Ovary (tissue), 7 donors: ENCODE measurements at regions not wholly inside any gene's neighbourhood (a gene's known extent, or its start where the extent isn't known, plus 50 kb on each side); places are given as distances from the start of the nearest gene placed in this dataset.

Experiments
- DNase-seq, 5 donors: peaks; one replicate each; pipeline ENCODE4 v3.0.0-alpha.2; 2019 to 2020
- H3K27ac ChIP-seq, 2 donors: fragments of 200-600 bp; one replicate each; pipeline versions ENCODE4 v1.5.1 to v1.8.0; 2019 to 2022
- H3K27me3 ChIP-seq: fragments of 200-600 bp; one replicate; pipeline ENCODE4 v1.8.0; 2022
- H3K36me3 ChIP-seq: fragments of 200-600 bp; sonication (generic); one replicate; pipeline ENCODE4 v1.5.1; 2019
- H3K4me1 ChIP-seq: one replicate; pipeline ENCODE4 v1.8.1; 2013; ENCODE audit warnings: mild to moderate bottlenecking, moderate library complexity; ENCODE audit not compliant: insufficient read depth
- H3K4me3 ChIP-seq: fragments of 200-600 bp; sonication (generic); one replicate; pipeline ENCODE4 v1.5.1; 2017
- H3K9me3 ChIP-seq, 2 donors: fragments of 200-600 bp in 1 of 2; sonication (generic) in 1 of 2; one replicate each; pipeline versions ENCODE4 v1.5.1 to v1.8.1; 2013 to 2019; ENCODE audit warnings: mild to moderate bottlenecking in 1 of 2, moderate library complexity in 1 of 2
- EP300 ChIP-seq: sonication (generic); formaldehyde crosslinking; IDR thresholded peaks from one replicate; pipeline ENCODE4 v1.6.1; 2017; ENCODE audit warnings: antibody characterized with exemption
- POLR2A ChIP-seq: fragments of 450-650 bp; IDR thresholded peaks from one replicate; pipeline ENCODE4 v1.6.1; 2017; ENCODE audit warnings: antibody characterized with exemption, mild to moderate bottlenecking, moderate library complexity
- WGBS, 3 donors: extraction: QIAGEN DNeasy Blood & Tissue Kit in 1 of 3; methylation state at CpG; one replicate each; pipeline versions ENCODE4 v1.1.5 to v1.1.7; 2013 to 2017; 5-methylcytosine and 5-hydroxymethylcytosine counted together
- intact Hi-C, 4 donors: fragments of 100-400 bp; cut with DNase I; formaldehyde crosslinking; loops; one replicate each; pipeline versions ENCODE4 v1.11.0 to v1.15.1; 2022 to 2023
- TF ChIP-seq, protein P1 (sequence below), 3 donors: fragments of 450-650 bp in 2 of 3; fragments of 200-600 bp in 1 of 3; IDR thresholded peaks; one replicate each; pipeline versions ENCODE4 v1.5.1 to v1.8.0; 2016 to 2022; ENCODE audit warnings: antibody characterized with exemption in 3 of 3, mild to moderate bottlenecking in 1 of 3
- donor health status: DM: no; HTN: no; CAD: no; lungs with moderate emphysema.
- donor health status: DM: no; HTN: no; CAD: no.
- donor health status: Bipolar disorder and iron deficiency.
- donor health status: DM: no; HTN: no; CAD: no.
- donor health status: DM: yes; HTN: yes; CAD: no.

DNA sequence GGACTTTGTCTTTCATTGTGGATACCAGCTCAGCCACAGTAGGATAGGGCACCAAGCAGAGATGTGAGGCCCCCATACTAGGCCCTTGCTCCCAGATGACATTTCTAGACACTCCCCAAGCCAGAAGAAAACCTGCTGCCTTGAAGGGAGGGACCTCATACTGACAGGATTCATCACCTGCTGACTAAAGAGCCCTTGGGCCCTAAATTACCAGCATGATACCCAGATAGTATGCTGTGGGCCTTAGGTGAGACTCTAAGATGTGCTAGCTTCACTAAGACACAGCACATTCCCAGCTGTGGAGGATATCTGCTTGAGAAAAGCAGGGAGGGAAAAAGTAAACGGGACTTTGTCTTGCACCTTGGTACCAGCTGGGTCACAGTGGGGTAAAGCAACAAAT, 324.0 kb downstream of the TBL1XR1 start:
- DNase-seq: no peak
- WGBS, 3 donors: 86 to 100% (median 91%) methylated on average over 1 of the region's 1 CpG
- H3K4me1 ChIP-seq: no peaks in the 10 kb centered on the region
- H3K27me3 ChIP-seq: no peaks in the 10 kb centered on the region
- intact Hi-C loops: no loop called here
- H3K27ac ChIP-seq: no peak overlapping the region
- no peak overlapping the region for H3K4me3 ChIP-seq
- TF ChIP-seq POLR2A: no peak
- no peak for TF ChIP-seq EP300
- TF ChIP-seq, protein P1, sequence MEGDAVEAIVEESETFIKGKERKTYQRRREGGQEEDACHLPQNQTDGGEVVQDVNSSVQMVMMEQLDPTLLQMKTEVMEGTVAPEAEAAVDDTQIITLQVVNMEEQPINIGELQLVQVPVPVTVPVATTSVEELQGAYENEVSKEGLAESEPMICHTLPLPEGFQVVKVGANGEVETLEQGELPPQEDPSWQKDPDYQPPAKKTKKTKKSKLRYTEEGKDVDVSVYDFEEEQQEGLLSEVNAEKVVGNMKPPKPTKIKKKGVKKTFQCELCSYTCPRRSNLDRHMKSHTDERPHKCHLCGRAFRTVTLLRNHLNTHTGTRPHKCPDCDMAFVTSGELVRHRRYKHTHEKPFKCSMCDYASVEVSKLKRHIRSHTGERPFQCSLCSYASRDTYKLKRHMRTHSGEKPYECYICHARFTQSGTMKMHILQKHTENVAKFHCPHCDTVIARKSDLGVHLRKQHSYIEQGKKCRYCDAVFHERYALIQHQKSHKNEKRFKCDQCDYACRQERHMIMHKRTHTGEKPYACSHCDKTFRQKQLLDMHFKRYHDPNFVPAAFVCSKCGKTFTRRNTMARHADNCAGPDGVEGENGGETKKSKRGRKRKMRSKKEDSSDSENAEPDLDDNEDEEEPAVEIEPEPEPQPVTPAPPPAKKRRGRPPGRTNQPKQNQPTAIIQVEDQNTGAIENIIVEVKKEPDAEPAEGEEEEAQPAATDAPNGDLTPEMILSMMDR (IDR thresholded peaks at IDR 0.05): no peak
- no peaks in the 10 kb centered on the region for H3K9me3 ChIP-seq
- H3K36me3 ChIP-seq: no peaks in the 10 kb centered on the region

DNA sequence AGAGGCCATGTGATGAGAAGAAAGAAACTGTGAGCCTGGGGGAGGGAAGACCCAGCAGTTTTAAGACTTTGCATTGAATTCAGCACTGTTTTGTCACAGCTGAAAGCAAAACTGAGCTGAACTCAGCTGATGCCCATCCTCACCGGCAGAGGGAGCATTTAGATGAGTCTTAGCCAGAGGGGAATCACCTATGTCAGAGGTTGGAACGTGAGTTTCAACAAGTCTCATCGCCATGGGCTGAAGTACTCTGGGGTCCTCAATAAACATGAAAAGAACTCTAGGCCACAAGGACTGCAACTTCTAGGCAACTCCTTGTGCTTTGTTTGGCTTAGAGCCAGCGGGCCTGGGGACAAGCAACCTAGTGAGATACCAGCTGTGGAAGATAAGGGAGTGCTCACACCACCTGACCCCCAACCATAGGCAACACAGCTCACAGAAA, 324.5 kb downstream of the TBL1XR1 start:
- Histone ChIP-seq H3K4me3 (no peak overlapping the region), H3K4me1 (no peaks in the 10 kb centered on the region), H3K27ac (no peak overlapping the region), H3K36me3 (no peaks in the 10 kb centered on the region), H3K27me3 (no peaks in the 10 kb centered on the region), H3K9me3 (no peaks in the 10 kb centered on the region)
- intact Hi-C loops: no loop called here
- DNase-seq: peak in 4 of 5 donors; percentile 23 to 52 (median 39)
- WGBS, 3 donors: 12 to 19% (median 12%) methylated on average over 4 of the region's 4 CpGs
- no peak for TF ChIP-seq POLR2A
- TF ChIP-seq, protein P1 (IDR thresholded peaks at IDR 0.05): peak in 1 of 3 donors; percentile 29
- no peak for TF ChIP-seq EP300

GRCh38 chr3:176870451-176870850, 326.8 kb downstream of the TBL1XR1 start:
- no peak for TF ChIP-seq POLR2A
- TF ChIP-seq, protein P1 (IDR thresholded peaks at IDR 0.05): no peak
- no peak for DNase-seq
- Histone ChIP-seq H3K4me1 (no peaks in the 10 kb centered on the region), H3K4me3 (no peak overlapping the region), H3K27ac (no peak overlapping the region), H3K9me3 (no peaks in the 10 kb centered on the region), H3K36me3 (no peaks in the 10 kb centered on the region), H3K27me3 (no peaks in the 10 kb centered on the region)
- intact Hi-C loops: no loop called here
- 93 to 100% (median 96%) methylated on average over 1 of the region's 1 CpG for WGBS, 3 donors

DNA sequence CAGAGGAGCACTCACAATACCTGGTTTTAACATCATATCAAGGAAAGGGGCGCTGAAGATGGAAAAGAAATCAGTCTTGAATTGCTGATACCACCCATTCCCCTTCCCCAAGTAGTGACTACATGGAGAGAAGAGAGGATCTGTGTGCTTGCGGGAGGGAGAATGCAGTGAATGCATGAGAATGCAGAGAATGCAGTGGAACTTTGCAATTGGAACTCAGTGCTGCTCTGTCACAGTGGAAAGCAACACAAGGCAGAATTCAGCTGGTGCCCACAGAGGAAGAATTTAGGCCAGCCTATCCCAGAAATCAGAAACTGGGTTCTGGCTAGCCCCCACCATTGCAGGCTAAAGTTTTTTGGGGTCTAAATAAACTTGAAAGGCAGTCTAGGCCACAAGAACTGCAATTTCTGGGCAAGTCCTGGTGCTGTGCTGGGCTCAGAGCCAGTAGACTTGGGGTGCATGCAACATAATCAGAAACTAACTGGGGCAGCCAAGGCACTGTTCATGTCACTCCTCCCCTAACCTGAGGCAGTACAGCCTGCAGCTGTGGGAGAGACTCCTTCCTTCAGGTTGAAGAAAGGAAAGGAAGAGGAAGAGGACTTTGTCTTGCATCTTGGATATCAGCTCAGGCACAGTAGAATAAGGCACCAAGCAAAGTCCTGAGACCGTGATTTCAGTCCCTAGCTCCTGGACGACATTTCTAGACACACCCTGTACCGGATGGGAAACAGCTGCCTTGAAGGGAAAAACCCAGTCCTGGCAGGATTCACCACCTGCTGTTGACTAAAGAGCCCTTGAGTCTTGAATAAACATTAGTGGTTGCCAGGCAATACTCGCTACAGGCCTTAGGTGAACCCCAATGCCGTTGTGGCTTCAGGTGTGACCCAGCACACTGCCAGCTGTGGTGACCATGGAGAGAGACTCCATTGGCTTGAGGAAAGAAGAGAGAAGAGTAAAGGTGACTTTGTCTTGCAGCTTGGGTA, 329.3 kb downstream of the TBL1XR1 start:
- H3K36me3 ChIP-seq: no peaks in the 10 kb centered on the region
- no peak for DNase-seq
- no peaks in the 10 kb centered on the region for H3K9me3 ChIP-seq
- no peak overlapping the region for H3K4me3 ChIP-seq
- H3K27me3 ChIP-seq: no peaks in the 10 kb centered on the region
- intact Hi-C loops: no loop called here
- no peak overlapping the region for H3K27ac ChIP-seq
- TF ChIP-seq POLR2A (no peak), EP300 (no peak)
- TF ChIP-seq, protein P1 (IDR thresholded peaks at IDR 0.05): no peak
- H3K4me1 ChIP-seq: no peaks in the 10 kb centered on the region
- 64 to 70% (median 67%) methylated on average over 7 of the region's 7 CpGs for WGBS, 3 donors
